ENCODE measurements at regions not wholly inside any gene's neighbourhood (a gene's known extent, or its start where the extent isn't known, plus 50 kb on each side); places are given as distances from the start of the nearest gene placed in this dataset.
"Not testable (repeated sequence)": the region's sequence is repeated elsewhere in the genome, so short reads cannot be mapped to it uniquely, and the experiment has no call there.

DNA sequence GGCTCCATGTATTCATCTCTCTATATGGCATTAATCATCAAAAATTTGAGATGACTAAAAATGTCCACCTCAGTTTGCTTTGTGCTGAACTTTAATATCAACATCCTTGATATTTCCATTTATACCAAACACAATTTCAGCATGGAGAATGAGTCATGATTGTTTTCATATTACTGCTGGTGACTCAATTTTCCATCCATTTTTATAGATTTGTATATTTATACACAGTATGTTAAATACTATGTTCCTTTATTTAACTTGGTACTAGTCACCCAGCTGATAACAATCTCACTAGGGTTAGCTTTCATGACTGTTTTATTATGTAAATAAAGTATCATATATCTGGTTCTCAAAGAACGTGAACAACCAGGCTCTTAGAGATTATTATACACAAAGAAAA, 1255.1 kb downstream of the SLITRK1 start:
- no peak for DNase-seq

DNA sequence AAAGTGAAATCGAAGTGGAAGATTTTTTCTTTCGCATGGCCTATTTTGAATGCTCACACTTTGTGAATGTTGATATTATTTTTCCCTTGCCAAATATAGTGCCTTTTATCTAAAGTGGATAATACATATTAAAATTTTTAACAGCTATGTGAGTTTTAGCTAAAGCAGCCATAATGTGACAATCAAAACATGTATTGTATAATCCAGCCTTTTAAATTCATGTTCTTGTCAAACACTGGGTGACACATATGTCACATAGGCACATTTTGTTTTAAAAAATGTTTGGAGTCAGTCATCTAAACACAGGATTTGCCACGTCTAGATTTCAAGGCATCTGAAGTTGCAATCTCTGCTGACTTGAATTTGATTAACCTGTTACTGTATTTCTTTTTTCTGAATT, 1256.6 kb downstream of the SLITRK1 start:
- DNase-seq = no peak

DNA sequence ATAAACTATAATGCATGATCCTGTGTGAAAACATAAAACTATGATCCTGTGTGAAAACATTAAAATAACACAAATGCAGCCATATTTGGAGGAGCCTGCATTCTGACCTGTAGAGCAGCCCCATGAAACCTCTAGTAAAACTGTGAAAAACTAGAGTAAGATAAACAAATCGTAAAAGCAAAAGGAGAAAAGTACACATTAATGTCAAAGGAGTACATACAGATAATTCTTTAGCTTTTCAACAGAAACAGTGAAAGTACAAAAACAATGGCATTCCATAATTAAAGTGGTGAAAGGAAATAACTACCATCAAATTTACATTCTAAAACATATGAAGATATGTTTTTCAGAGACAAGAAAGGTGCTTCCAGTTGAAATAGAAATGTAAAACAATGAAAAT, 1267.2 kb downstream of the SLITRK1 start:
- DNase-seq = no peak

DNA sequence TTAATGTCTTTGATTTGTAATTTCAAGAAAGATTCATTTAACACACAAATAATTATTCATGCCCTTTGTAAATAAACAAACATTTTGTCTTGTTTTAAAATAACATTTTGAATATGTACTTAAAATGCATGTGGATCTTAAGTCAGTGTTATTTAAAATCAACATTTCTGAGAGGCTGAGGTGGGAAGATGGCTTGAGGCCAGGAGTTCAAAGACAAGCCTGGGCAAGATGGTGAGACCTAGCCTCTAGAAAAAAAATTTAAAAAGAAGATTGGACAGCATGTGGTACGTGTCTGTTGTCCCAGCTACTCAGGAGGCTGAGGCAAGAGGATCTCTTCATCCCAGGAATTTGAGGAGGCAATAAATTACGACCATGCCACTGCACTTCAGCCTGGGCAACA, 1268.2 kb downstream of the SLITRK1 start:
- DNase-seq = no peak

DNA sequence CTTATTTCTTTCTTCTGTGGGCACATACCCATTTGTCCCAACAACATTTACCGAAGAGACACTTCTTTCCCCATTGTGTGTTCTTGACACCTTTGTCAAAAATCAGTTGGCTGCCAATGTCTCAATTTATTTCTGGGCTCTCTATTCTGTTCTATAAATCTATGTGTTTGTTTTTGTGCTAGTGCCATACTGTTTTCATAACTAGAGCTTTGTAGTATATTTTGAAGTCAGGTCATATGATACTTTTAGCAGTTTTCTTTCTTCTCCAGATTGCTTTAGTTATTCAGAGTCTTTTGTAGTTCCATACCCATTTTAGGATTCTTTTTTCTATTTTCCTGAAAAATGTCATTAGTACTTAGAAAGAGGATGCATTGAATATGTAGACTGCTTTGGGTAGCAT, 1276.3 kb downstream of the SLITRK1 start:
- no peak for DNase-seq

DNA sequence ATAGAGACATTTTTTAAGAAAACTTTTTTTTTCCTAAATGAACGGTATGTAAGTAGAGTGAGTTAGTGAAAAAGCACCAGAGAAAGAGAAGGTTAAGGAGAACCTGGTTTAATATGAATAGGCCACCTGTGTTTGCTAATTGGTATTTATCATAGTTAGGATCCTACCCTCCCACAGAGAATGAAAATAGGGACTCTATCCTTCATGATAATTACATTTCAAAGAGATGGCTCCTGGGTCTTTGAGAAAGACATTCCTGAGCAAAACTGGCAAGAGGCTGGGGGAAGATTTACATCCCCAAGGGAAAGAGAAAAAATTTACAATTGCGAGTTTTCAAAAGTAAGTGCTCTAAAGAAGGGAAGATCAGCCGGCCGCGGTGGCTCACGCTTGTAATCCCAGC, 1284.5 kb downstream of the SLITRK1 start:
- DNase-seq = no peak

DNA sequence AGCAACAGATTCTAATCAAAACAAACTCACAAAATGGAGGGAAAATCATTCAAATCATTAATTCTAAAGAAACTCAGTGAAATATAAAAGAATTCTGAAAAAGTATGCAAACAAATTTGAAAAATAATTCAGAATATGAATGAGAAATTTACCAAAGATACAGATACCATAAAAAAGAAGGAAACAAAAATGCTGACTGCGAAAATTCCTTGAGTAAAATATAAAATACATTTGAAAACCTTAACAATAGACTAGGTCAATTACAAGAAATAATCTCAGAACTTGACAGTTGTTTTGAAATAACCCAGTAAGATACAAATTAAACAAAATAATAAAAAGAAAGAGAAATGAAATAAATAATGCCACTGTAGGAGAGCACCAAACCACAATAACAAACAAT, 1289.0 kb downstream of the SLITRK1 start:
- DNase-seq = no peak

DNA sequence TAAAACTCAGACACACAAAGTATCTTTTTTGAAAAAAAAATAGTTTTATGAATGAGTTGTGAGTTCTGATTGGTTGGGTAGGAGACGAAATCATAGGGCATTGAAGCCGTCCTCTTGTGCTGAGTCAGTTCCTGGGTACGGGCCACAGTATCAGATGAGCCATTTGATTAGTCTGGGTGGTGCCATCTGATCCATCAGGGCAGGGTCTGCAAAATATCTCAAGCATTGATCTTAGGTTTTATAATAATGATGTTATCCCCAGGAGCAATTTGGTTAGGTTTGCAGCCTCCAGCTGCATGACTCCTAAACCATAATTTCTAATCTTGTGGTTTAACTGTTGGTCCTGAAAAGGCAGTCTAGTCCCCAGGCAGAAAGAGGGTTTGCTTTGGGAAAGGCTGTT, 1310.6 kb downstream of the SLITRK1 start:
- DNase-seq = no peak

DNA sequence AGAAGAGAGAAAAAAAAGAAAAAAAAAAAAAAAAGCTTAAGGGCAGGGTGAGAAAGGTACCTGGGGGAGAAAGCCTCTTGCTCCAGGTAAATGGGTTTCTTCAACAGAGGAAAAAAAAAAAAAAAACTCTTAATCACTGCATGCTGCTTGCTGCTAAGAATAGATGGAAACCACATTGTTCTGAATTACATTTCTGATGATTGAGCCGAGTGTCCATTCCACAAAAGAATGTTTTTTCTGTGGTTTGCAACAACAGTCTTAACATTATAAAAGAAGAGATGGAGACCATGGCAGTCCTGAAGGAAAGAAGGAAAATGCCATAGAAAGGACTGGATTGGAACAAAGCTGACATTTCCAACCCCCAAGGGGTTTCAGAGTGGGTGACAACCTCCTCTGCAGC, 1312.7 kb downstream of the SLITRK1 start:
- no peak for DNase-seq

DNA sequence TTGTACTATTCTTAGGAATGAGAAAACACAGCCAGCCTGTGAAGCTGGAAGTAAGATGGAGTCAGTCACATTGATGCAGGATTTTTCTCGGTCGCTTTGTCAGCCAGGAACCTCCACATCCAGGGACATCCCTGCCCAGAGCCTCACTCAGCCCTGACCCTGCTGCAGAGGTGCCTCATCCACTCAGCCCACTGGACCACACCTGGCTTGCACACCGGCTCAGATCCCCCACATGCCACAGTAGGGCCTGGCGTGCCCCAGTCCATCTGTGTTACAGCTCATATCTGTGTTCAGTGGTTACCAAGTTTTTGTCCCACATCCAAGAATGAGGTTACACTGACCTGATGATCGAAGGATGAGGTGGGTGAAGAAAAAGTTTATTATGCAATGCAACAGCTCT, 1315.4 kb downstream of the SLITRK1 start:
- DNase-seq = no peak

DNA sequence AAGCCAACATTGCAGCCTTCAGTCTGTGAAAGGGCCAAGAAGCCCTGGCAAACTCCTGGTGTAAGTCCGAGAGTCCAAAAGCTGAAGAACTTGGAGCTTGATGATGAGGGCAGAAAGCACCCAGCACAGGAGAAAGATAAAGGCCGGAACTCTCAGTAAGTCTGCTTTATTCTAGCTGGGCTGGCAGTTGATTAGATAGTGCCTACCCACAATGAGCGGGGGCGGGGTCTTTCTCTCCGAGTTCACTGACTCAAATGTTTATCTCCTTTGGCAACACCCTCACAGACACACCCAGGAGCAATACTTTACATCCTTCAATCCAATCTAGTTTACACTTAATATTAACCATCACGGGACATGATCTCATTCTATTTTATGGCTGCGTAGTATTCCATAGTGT, 1317.1 kb downstream of the SLITRK1 start:
- DNase-seq = no peak

DNA sequence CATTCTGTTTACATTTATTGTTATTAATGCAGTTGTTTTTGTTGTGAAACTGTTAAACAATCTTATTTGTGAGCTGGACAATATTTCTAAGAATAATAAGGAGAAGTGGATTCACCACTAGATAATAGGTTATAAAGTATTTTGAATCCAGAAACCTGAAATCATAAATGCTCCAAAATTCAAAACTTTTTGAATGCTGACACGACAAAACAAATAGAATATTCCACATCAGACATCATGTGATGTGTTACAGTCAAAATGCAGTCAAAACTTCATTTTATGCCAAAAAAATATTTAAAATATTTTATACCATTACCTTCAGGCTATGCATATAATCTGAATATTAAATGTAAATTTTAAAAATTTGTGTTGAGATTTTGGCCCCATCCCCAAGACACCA, 1321.4 kb downstream of the SLITRK1 start:
- no peak for DNase-seq

DNA sequence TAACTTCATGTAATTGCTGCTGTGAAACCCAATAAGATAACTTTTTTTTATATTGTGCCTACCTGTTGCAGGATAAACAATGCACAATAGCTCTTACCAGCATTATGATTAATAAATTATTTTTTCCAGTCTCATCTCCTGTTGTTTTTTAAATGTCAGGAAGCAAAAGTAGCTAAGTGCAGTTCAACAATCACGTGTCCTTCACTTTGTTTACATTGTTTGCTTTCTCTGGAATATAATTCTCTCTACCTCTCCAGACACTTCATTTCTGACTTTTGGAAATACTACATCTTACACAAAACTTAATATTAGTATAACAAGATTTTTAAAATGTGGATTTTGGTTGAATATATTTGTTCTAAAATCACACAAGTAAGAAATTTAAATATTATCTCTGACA, 1359.4 kb downstream of the SLITRK1 start:
- DNase-seq = no peak

DNA sequence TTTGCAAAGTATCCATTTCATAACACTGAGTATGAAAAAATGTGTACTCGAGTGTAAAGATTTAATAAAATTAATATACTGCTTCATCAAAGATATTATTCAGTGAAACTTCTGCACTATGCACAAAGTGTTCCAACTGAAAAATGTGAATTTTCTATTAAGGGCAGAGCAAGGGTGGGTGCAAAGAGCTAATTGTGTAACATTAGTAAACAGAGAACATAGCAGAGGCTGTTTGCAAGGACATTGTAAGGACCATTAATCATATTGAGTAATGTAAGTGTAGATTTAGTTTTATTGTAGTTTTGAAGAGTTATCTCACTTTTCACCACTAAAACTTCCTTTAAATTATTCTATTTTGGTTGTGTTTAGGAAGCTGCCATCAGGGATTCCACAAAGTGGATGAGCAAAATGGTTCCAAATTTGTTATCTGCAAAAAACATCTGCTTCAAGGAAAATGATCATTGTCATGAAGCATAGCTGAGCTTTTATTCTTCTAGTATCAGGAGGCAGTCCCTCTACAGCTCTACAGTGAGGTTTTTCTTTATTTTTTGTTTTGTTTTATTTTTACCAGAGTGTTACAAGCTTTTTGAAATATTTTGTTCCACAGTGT, 1375.4 kb downstream of the SLITRK1 start:
- DNase-seq = no peak

DNA sequence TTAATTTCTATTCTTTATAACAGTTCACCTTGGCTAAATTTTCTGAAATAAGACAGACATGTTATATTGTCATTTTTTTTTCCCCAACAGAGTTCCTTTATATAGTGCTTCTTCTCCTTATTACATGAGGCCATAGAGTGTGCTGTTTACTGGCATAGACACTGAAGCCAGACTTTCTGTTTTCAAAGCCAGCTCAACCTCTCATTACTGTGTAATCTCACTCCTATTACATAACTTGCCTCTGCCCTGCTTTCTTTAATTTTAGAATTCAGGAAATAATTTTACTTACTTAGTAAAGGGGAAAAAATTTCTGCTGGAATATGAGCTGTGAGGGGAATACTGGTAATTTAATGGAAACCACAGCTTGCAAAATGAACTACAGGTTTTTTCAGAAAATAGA, 1380.4 kb downstream of the SLITRK1 start:
- DNase-seq = no peak

DNA sequence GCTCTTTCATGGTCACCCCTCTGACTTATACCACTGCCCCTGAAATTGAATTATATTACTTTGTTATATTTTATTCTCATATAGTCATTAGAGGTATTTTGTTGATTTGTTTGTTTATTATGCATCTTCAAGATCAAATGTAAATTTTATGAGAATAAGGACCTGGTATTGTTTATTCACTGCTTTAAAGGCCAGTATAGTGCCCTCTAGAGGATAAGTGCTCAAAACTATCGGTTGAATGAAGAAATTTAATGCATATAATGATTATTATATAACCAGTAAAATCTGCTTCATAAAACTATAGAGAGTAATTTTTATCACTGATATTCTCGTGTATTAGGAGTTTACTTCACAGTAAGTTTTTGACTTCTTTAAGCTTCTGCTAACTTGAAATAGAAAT, 1401.9 kb downstream of the SLITRK1 start:
- DNase-seq = no peak

DNA sequence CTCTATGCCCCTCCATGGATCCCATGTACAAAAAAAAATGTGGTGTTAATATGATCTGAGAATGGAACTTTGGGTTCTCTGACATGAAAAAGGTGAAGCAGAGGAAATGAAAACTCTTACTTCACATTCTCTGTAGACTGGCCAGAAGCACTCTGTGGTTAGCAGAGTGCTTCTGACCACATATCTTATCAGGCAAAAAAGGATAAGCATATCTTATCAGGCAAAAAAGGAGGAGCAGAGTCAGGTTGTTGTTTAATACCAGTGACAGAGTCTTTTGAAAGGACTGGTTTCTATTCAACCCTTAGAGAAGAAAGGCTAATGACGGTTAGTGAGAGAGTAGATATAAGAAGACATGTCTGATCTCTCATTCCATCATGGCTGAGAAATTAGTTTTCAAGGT, 1404.8 kb downstream of the SLITRK1 start:
- DNase-seq = no peak

DNA sequence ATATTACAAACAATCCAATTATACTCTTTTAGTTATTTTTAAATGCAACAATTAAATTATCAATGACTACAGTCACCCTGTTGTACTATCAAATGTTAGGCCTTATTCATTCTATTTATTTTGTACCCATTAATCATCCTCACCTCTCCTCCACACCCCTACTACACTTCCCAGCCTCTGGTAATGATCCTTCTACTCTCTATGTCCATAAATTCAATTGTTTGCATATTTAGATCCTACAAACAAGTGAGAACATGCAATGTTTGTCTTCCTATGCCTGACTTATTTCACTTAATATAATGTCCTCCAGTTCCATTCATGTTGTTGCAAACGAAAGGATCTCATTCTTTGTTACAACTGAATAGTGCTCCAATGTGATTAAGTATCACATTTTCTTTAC, 1414.6 kb downstream of the SLITRK1 start:
- no peak for DNase-seq

DNA sequence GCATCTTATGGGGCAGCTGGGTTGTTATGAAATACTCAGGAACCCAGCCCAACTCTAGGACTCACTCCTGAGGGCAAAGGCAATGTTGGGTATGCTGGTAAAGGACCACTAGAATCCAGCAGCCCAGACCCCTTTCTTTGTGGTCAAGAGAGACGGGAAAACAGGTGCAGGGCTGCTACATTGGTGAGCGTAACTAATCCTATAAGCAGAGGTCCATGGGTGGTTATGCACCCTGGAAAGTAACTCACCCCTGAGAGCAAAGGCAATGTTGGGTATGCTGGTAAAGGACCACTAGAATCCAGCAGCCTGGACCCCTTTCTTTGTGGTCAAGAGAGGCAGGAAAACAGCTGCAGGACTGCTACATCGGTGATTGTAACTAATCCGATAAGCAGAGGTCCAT, 1422.7 kb downstream of the SLITRK1 start:
- DNase-seq = not testable (repeated sequence)

DNA sequence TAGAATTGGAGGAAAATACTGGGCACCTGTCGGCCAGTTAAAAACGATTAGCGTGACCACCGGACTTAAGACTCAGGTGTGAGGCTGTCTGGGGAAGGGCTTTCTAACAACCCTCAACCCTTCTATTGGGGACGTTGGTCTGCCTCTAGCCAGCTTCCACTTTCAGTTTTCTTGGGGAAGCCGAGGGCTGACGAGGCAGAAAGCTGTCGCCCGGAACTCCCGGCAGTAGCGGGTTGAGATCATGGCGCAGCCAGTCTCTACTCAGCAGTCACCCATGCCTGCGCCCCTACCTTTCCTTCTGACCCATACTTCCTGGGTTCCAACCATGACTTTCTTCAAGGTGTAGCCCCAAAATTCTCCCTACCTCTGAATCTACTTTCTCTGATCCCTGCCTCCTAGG, 1424.1 kb downstream of the SLITRK1 start:
- no peak for DNase-seq

DNA sequence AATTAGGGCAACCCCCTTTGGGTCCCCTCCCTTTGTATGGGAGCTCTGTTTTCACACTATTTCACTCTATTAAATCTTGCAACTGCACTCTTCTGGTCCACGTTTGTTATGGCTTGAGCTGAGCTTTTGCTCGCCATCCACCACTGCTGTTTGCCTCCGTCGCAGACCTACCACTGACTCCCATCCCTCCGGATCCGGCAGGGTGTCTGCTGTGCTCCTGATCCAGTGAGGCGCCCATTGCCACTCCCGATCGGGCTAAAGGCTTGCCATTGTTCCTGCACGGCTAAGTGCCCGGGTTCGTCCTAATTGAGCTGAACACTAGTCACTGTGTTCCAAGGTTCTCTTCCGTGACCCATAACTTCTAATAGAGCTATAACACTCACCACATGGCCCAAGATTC, 1424.7 kb downstream of the SLITRK1 start:
- not testable (repeated sequence) for DNase-seq

DNA sequence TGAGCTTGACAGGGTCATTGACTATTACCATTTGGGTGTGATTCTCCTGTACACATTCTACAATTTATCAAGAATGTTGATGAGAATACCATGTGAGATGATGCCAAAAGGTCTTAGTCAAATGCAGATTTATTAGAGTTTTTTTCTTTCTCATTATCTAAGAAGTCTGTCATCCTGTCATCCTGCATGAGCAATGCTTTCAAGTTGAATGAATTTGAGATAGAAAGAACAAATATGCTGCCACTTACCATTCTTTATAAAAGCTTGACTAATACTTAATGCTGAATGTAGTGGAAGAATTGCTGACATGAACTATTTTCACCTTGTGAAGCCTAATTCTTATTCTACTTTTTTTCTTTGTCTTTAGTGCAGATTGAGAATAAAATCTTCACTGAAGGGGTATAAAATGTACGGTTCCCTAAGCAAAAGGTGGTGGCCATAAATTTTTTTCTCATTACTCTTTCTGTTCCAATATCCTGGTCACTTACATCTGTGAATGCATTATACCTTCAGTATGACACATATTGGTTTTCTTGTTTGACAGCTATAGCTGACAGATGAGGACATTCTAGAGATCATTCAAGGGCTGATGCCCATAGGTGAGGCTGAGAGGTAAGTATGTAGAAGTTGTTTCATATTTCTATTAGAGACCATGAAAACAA, 1434.7 kb downstream of the SLITRK1 start:
- no peak for DNase-seq

DNA sequence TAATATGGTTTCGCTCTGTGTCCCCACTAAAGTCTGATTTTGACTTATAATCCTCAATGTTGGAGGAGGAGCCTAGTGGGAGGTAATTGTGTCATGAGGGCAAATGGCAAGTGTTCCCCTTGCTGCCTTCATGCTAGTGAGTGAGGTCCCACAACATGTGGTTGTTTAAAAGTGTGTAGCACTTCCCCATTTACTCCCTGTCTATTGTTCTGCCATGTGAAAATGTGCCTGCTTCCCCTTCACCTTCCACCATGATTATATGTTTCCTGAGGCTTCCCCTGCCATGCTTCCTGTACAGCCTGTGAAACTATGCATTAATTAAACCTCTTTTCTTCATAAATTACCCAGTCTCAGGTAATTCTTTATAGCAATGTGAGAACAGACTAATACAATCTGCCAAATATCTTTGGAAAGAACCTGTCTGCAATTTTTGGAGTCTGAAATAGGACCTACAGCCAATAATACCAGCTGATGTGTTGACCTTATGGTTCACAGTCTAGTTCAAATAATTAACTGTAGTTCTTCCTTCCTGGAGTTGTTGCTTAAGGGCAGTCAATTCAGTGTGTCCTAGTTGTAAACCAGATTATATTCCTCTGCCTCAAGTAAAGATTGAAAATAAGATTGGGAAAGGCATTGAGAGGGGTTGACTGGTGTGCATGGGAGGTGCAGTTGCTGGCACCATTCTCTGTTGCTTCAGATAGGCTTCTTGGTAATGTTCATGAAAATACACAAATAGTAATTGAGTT, 1442.9 kb downstream of the SLITRK1 start:
- DNase-seq = no peak

All from nucleus accumbens (tissue), 56 donors.